Hepatocyte (in vitro differentiated cells): ENCODE measurements at regions not wholly inside any gene's neighbourhood (a gene's known extent, or its start where the extent isn't known, plus 50 kb on each side); places are given as distances from the start of the nearest gene placed in this dataset.

Source experiments
- DNase-seq: peaks from one replicate; pipeline ENCODE4 v3.0.0-alpha.2; 2016; ENCODE audit warnings: low spot score
- H2AFZ ChIP-seq: fragments of 200-600 bp; sonication (generic); 2 replicates; pipeline ENCODE4 v1.6.0; 2016; ENCODE audit warnings: antibody characterized with exemption, mild to moderate bottlenecking
- H3K27ac ChIP-seq: fragments of 200-600 bp; sonication (generic); 2 replicates; pipeline ENCODE4 v1.5.1; 2016; ENCODE audit warnings: mild to moderate bottlenecking
- H3K27me3 ChIP-seq: fragments of 200-600 bp; sonication (generic); 2 replicates; pipeline ENCODE4 v1.6.1; 2016
- H3K36me3 ChIP-seq: fragments of 200-600 bp; sonication (generic); replicated peaks from 2 replicates; pipeline ENCODE4 v1.5.1; 2016; ENCODE audit warnings: low read depth; ENCODE audit not compliant: insufficient read depth
- H3K4me1 ChIP-seq: fragments of 200-600 bp; sonication (generic); 2 replicates; pipeline ENCODE4 v1.5.1; 2016; ENCODE audit warnings: mild to moderate bottlenecking, moderate library complexity; ENCODE audit not compliant: insufficient read depth
- H3K4me2 ChIP-seq: fragments of 200-600 bp; sonication (generic); 2 replicates; pipeline ENCODE4 v1.6.0; 2016
- H3K4me3 ChIP-seq: fragments of 200-600 bp; sonication (generic); 2 replicates; pipeline ENCODE4 v1.5.1; 2016; ENCODE audit warnings: mild to moderate bottlenecking
- H3K79me2 ChIP-seq: fragments of 200-600 bp; sonication (generic); 2 replicates; pipeline ENCODE4 v1.6.0; 2017; ENCODE audit warnings: mild to moderate bottlenecking
- H3K9me2 ChIP-seq: fragments of 200-600 bp; sonication (generic); replicated peaks from 2 replicates; pipeline ENCODE4 v1.6.0; 2017; ENCODE audit warnings: mild to moderate bottlenecking; ENCODE audit not compliant: insufficient read depth
- H3K9me3 ChIP-seq: fragments of 200-600 bp; sonication (generic); 2 replicates; pipeline ENCODE4 v1.5.1; 2016; ENCODE audit warnings: low read depth, mild to moderate bottlenecking
- H4K20me1 ChIP-seq: fragments of 200-600 bp; sonication (generic); 2 replicates; pipeline ENCODE4 v1.6.0; 2016; ENCODE audit warnings: mild to moderate bottlenecking; ENCODE audit not compliant: insufficient read depth, poor library complexity, severe bottlenecking
- EZH2 ChIP-seq: fragments of 200-600 bp; sonication (generic); IDR thresholded peaks from 2 replicates; pipeline ENCODE4 v1.6.1; 2016; ENCODE audit warnings: antibody characterized with exemption, mild to moderate bottlenecking, borderline replicate concordance
- EZH2phosphoT487 ChIP-seq: fragments of 200-600 bp; sonication (generic); IDR thresholded peaks from one replicate; pipeline ENCODE4 v1.6.1; 2018; ENCODE audit warnings: antibody characterized with exemption, mild to moderate bottlenecking, low read depth, moderate library complexity; ENCODE audit not compliant: unreplicated experiment, severe bottlenecking
- WGBS: methylation state at CpG from one replicate; pipeline ENCODE4 v1.1.6; 2016; ENCODE audit warnings: low lambda C conversion rate; ENCODE audit errors: missing lambda C conversion rate; 5-methylcytosine and 5-hydroxymethylcytosine counted together
- TF ChIP-seq, protein P1 (sequence below): fragments of 200-600 bp; sonication (generic); IDR thresholded peaks from 2 replicates; pipeline ENCODE4 v1.5.1; 2016; ENCODE audit warnings: antibody characterized with exemption, mild to moderate bottlenecking; ENCODE audit not compliant: poor library complexity

DNA sequence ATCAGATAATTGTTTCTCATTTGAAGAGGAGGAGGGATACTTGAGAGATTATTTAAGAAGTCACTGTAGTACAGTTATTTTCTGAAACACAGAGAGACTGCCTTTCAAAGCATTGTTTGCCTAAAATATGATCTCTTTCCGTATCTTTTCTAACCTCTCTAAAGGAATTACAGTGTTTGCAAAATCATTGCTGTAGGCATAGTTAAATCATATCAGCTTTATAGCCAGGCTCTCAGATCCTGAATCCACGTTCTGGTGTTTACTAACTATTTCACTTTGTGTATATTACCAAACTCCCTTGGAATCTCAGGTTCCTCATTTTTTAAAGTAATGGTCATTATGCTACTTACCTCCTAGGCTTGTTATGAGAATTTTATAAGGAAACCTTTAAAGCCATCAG is 1151.6 kb upstream of the CDH9 start:
- TF ChIP-seq, protein P1, sequence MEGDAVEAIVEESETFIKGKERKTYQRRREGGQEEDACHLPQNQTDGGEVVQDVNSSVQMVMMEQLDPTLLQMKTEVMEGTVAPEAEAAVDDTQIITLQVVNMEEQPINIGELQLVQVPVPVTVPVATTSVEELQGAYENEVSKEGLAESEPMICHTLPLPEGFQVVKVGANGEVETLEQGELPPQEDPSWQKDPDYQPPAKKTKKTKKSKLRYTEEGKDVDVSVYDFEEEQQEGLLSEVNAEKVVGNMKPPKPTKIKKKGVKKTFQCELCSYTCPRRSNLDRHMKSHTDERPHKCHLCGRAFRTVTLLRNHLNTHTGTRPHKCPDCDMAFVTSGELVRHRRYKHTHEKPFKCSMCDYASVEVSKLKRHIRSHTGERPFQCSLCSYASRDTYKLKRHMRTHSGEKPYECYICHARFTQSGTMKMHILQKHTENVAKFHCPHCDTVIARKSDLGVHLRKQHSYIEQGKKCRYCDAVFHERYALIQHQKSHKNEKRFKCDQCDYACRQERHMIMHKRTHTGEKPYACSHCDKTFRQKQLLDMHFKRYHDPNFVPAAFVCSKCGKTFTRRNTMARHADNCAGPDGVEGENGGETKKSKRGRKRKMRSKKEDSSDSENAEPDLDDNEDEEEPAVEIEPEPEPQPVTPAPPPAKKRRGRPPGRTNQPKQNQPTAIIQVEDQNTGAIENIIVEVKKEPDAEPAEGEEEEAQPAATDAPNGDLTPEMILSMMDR = no peak
- TF ChIP-seq EZH2phosphoT487 (no peak), EZH2 (no peak)
- DNase-seq = no peak
- Histone ChIP-seq H3K27me3 (no peaks in the 10 kb centered on the region), H3K9me3 (no peaks in the 10 kb centered on the region), H3K9me2 (no peaks in the 10 kb centered on the region), H3K36me3 (no peaks in the 10 kb centered on the region), H2AFZ (no peak overlapping the region), H3K27ac (no peak overlapping the region), H3K79me2 (no peaks in the 10 kb centered on the region), H3K4me2 (no peak overlapping the region), H4K20me1 (no peaks in the 10 kb centered on the region), H3K4me1 (no peaks in the 10 kb centered on the region), H3K4me3 (no peak overlapping the region)
- WGBS = 15% methylated on average over 2 of the region's 2 CpGs

DNA sequence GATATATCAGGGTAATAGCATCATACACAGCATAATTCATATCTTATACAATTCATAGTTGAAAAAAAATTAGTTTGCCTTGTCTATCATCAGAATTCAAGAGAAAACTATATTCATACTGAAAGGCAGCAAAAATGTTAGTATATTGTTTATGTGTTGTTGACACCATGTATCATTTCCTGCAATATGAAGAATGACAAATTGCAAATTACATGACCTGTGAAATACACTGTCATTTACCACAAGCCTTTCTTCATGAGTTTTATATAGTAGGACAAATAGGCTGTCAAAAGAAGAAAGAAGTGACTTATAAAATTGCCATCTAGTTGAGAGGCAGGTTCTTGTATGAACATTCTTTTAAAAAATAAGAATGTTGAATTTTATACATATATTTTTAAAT is 1136.3 kb upstream of the CDH9 start:
- no peaks in the 10 kb centered on the region for H4K20me1 ChIP-seq
- H3K27me3 ChIP-seq = no peaks in the 10 kb centered on the region
- H3K36me3 ChIP-seq = no peaks in the 10 kb centered on the region
- no peaks in the 10 kb centered on the region for H3K9me3 ChIP-seq
- no peak overlapping the region for H3K27ac ChIP-seq
- H2AFZ ChIP-seq = no peak overlapping the region
- H3K4me3 ChIP-seq = no peak overlapping the region
- TF ChIP-seq EZH2phosphoT487 = no peak
- TF ChIP-seq, protein P1 = no peak
- no peak for TF ChIP-seq EZH2
- H3K9me2 ChIP-seq = no peaks in the 10 kb centered on the region
- no peaks in the 10 kb centered on the region for H3K79me2 ChIP-seq
- H3K4me1 ChIP-seq = no peaks in the 10 kb centered on the region
- H3K4me2 ChIP-seq = no peak overlapping the region
- no peak for DNase-seq

DNA sequence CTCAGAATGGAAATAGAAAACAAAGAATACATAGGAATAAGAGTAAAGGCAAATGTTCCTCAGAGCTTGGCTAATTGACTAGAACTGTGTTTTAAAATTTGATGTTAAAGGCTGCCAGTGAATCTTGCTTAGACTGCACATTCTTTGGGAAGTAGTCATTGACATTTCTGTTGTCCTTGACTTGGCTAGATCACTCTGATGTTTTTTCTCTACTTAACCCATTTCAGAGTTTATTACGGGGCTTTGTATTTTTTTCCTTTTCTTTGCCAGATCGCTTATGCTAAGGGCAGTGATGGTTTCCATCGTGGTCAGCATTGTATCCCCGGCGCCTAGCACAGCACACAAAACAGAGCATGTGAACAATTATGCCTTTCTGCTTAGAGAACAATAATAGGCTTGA is 1126.7 kb upstream of the CDH9 start:
- Histone ChIP-seq H3K27ac (no peak overlapping the region), H2AFZ (no peak overlapping the region), H3K27me3 (no peaks in the 10 kb centered on the region), H3K79me2 (no peaks in the 10 kb centered on the region), H3K9me3 (no peaks in the 10 kb centered on the region), H3K36me3 (no peaks in the 10 kb centered on the region), H4K20me1 (no peaks in the 10 kb centered on the region), H3K4me1 (no peaks in the 10 kb centered on the region), H3K9me2 (no peaks in the 10 kb centered on the region), H3K4me2 (no peak overlapping the region), H3K4me3 (no peak overlapping the region)
- TF ChIP-seq EZH2phosphoT487 (no peak), EZH2 (no peak)
- TF ChIP-seq, protein P1 = no peak
- DNase-seq = peak; percentile 8
- 63% methylated on average over 5 of the region's 5 CpGs for WGBS

DNA sequence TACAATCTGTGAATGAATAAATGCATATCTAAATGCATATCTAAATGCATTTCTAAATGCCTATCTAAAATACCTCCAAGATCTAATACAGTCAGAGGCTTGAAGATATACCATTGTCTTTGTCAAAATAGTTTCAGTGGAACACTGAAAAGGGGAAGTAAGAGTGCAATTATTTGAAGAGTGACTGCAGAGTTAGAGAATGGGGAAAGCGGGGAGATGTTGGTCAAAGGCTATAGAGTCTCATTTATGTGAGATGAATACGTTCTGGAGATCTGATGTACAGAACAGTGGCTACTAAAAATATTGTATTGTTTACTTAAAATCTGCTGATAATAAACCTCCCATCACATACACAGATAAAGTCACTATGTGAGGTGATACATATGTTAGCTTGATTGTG is 1126.2 kb upstream of the CDH9 start:
- Histone ChIP-seq H3K4me1 (no peaks in the 10 kb centered on the region), H3K27me3 (no peaks in the 10 kb centered on the region), H4K20me1 (no peaks in the 10 kb centered on the region), H3K4me2 (no peak overlapping the region), H3K4me3 (no peak overlapping the region), H3K9me2 (no peaks in the 10 kb centered on the region), H3K27ac (no peak overlapping the region), H3K36me3 (no peaks in the 10 kb centered on the region), H2AFZ (no peak overlapping the region), H3K79me2 (no peaks in the 10 kb centered on the region), H3K9me3 (no peaks in the 10 kb centered on the region)
- 83% methylated on average over 2 of the region's 2 CpGs for WGBS
- DNase-seq = no peak
- TF ChIP-seq, protein P1 = no peak
- no peak for TF ChIP-seq EZH2phosphoT487
- TF ChIP-seq EZH2 = no peak
